ENCODE measurements at regions not wholly inside any gene's neighbourhood (a gene's known extent, or its start where the extent isn't known, plus 50 kb on each side); places are given as distances from the start of the nearest gene placed in this dataset.

GRCh38 chr11:57111619-57112018, 70.1 kb upstream of the LRRC55 start:
- CTCF ChIA-PET (ENCODE audit: partially characterized antibody), result interaction anchor here (28.1 kb wide), 1 partner anchor 137 kb away, joined by 942 read pairs; the partner anchor contains the start of gene APLNR
- Histone ChIP-seq H3K18ac (ENCODE audit: extremely low read depth, low read length) (no peak overlapping the region), H2BK5ac (ENCODE audit: low read depth, low read length) (no peak overlapping the region), H3K9me3 (ENCODE audit: insufficient read depth in 2 of 2, low read depth in 1 of 2, low read length in 1 of 2) (no peaks in the 10 kb centered on the region), H4K20me1 (replicated peaks in 1 of 2; ENCODE audit: control insufficient read depth in 1 of 2, insufficient read depth in 2 of 2, low read length in 2 of 2) (no peaks in the 10 kb centered on the region), H4K8ac (ENCODE audit: extremely low read depth, insufficient read depth, low read length) (no peak overlapping the region), H2BK120ac (replicated peaks; ENCODE audit: low read depth, low read length) (no peak overlapping the region), H3K9ac (replicated peaks in 1 of 4; ENCODE audit: extremely low read depth in 1 of 4, low read depth in 3 of 4, low read length in 3 of 4) (no peak overlapping the region), H3K36me3 (ENCODE audit: control insufficient read depth in 2 of 4, insufficient read depth in 4 of 4, low read length in 3 of 4) (no peaks in the 10 kb centered on the region), H2BK12ac (ENCODE audit: low read depth, low read length) (no peak overlapping the region), H3K4ac (replicated peaks; ENCODE audit: insufficient read length, low read depth, low read length) (peak overlapping the region; percentile 16), H2AFZ (ENCODE audit: low read length) (no peak overlapping the region), H3K4me1 (replicated peaks in 1 of 4; ENCODE audit: control insufficient read depth in 3 of 4, insufficient read depth in 4 of 4, low read length in 3 of 4) (no peaks in the 10 kb centered on the region), H4K91ac (replicated peaks; ENCODE audit: insufficient read length, low read length) (no peak overlapping the region), H2BK15ac (ENCODE audit: low read length) (no peak overlapping the region), H2BK20ac (ENCODE audit: low read length) (no peak overlapping the region), H3K23ac (ENCODE audit: insufficient read length) (no peak overlapping the region), H3K23me2 (ENCODE audit: low read depth, low read length) (no peaks in the 10 kb centered on the region), H3K4me3 (ENCODE audit: extremely low read depth in 1 of 4, insufficient read depth in 2 of 4, low read depth in 3 of 4, low read length in 4 of 4) (no peak overlapping the region), H3K4me2 (ENCODE audit: insufficient read depth in 1 of 2, low read depth in 2 of 2, low read length in 2 of 2) (no peak overlapping the region), H3K27me3 (replicated peaks in 1 of 4; ENCODE audit: control insufficient read depth in 3 of 4, extremely low read depth in 1 of 4, insufficient read depth in 3 of 4, low read length in 3 of 4) (no peaks in the 10 kb centered on the region), H3K79me2 (ENCODE audit: control insufficient read depth in 1 of 2, insufficient read depth in 2 of 2, low read length in 2 of 2) (no peaks in the 10 kb centered on the region), H3K27ac (ENCODE audit: low read depth, low read length) (no peak overlapping the region), H2AK5ac (ENCODE audit: low read depth, low read length) (no peak overlapping the region), H3K56ac (replicated peaks; ENCODE audit: insufficient read length, low read depth, low read length) (no peak overlapping the region), H3K14ac (ENCODE audit: insufficient read length) (no peak overlapping the region), H3K79me1 (ENCODE audit: low read depth, low read length) (no peaks in the 10 kb centered on the region), H4K5ac (ENCODE audit: insufficient read length, low read depth, low read length) (no peak overlapping the region)
- POLR2A ChIA-PET (ENCODE audit: partially characterized antibody), result interaction anchor here (1.0 kb wide), 1 partner anchor 8 kb away, joined by 3 read pairs; no protein-coding TSS in a partner anchor
- FAIRE-seq (no peak), DNase-seq (ENCODE audit: low read depth in 1 of 2, low spot score in 2 of 2) (no peak)
- TF ChIP-seq RXRA (IDR thresholded peaks at IDR 0.05; ENCODE audit: insufficient read depth, low read depth, low read length) (no peak), POLR2AphosphoS5 (IDR thresholded peaks at IDR 0.05; ENCODE audit: low read depth, low read length) (no peak), TEAD4 (IDR thresholded peaks at IDR 0.05; ENCODE audit: low read depth, low read length) (no peak), PHF8 (conservative IDR thresholded peaks at IDR 0.05; ENCODE audit: low read depth, low read length) (no peak), RAD21 (IDR thresholded peaks at IDR 0.05 in 1 of 2, conservative IDR thresholded peaks at IDR 0.05 in 1 of 2; ENCODE audit: low read depth in 2 of 2, low read length in 2 of 2) (no peak), ATF2 (IDR thresholded peaks at IDR 0.05; ENCODE audit: low read length) (no peak)
- WGBS, 2 experiments (ENCODE audit: extremely low coverage in 1 of 2, insufficient coverage in 1 of 2, insufficient read length in 1 of 2, insufficient replicate concordance in 2 of 2, low coverage in 1 of 2, low lambda C conversion rate in 2 of 2, missing lambda C conversion rate in 1 of 2), result 87% methylated on average over 2 of the region's 2 CpGs; no CpG with 5 or more reads in 1 of the 2 experiments
